DND-41 (cell line): ENCODE measurements at regions not wholly inside any gene's neighbourhood (a gene's known extent, or its start where the extent isn't known, plus 50 kb on each side); places are given as distances from the start of the nearest gene placed in this dataset.
"Not testable (repeated sequence)": the region's sequence is repeated elsewhere in the genome, so short reads cannot be mapped to it uniquely, and the experiment has no call there.

Experiments used
- ATAC-seq: fragments of 200-7000 bp; cut with Tn5 transposase; 3 replicates; pipeline ENCODE4 v1.9.1; 2021; ENCODE audit warnings: low read depth; ENCODE audit not compliant: insufficient read depth
- DNase-seq: peaks from one replicate; pipeline ENCODE4 v3.0.0-alpha.2; 2020
- H2AFZ ChIP-seq: 2 replicates; pipeline ENCODE4 v1.6.0; 2012; ENCODE audit warnings: low read depth, low read length
- H3K27ac ChIP-seq: 2 replicates; pipeline ENCODE4 v1.5.1; 2012; ENCODE audit warnings: low read length, inconsistent platforms
- H3K27me3 ChIP-seq: fragments of 200-600 bp; sonication (generic); 2 replicates; pipeline ENCODE4 v1.6.0; 2012; ENCODE audit warnings: low read length, mild to moderate bottlenecking, inconsistent platforms; ENCODE audit not compliant: insufficient read depth, poor library complexity
- H3K36me3 ChIP-seq: 2 replicates; pipeline ENCODE4 v1.5.1; 2012; ENCODE audit warnings: low read length, inconsistent platforms; ENCODE audit not compliant: insufficient read depth
- H3K4me1 ChIP-seq: 2 replicates; pipeline ENCODE4 v1.5.1; 2012; ENCODE audit warnings: mild to moderate bottlenecking, low read length; ENCODE audit not compliant: insufficient read depth
- H3K4me2 ChIP-seq: 2 replicates; pipeline ENCODE4 v1.6.0; 2012; ENCODE audit warnings: mild to moderate bottlenecking, moderate library complexity, low read length, inconsistent platforms; ENCODE audit not compliant: insufficient read depth
- H3K4me3 ChIP-seq, 2 experiments: fragments of 200-600 bp in 1 of 2; shearing (Covaris generic) in 1 of 2; 2 replicates each; pipeline ENCODE4 v1.5.1; 2012 to 2016; ENCODE audit warnings: inconsistent platforms in 2 of 2, low read length in 2 of 2, mild to moderate bottlenecking in 2 of 2, low read depth in 1 of 2, moderate library complexity in 1 of 2
- H3K79me2 ChIP-seq: 2 replicates; pipeline ENCODE4 v1.6.0; 2012; ENCODE audit warnings: low read length, inconsistent platforms; ENCODE audit not compliant: insufficient read depth
- H3K9ac ChIP-seq: 2 replicates; pipeline ENCODE4 v1.6.0; 2012; ENCODE audit warnings: low read depth, mild to moderate bottlenecking, inconsistent platforms, low read length, moderate library complexity
- H3K9me3 ChIP-seq: 2 replicates; pipeline ENCODE4 v1.5.1; 2012; ENCODE audit warnings: low read length, moderate library complexity, mild to moderate bottlenecking, inconsistent platforms; ENCODE audit not compliant: insufficient read depth, severe bottlenecking
- H4K20me1 ChIP-seq: 2 replicates; pipeline ENCODE4 v1.6.0; 2012; ENCODE audit warnings: low read length; ENCODE audit not compliant: insufficient read depth
- EZH2 ChIP-seq: IDR thresholded peaks from 3 replicates; pipeline ENCODE4 v1.6.1; 2012; ENCODE audit warnings: borderline replicate concordance, low read depth, mild to moderate bottlenecking, moderate library complexity, low read length, inconsistent platforms; ENCODE audit not compliant: severe bottlenecking
- TF ChIP-seq, protein P1 (sequence below): IDR thresholded peaks from 2 replicates; pipeline ENCODE4 v1.5.1; 2012; ENCODE audit warnings: borderline replicate concordance, low read length, moderate library complexity, mild to moderate bottlenecking; ENCODE audit not compliant: poor library complexity, severe bottlenecking; ENCODE audit errors: extremely low read depth

DNA sequence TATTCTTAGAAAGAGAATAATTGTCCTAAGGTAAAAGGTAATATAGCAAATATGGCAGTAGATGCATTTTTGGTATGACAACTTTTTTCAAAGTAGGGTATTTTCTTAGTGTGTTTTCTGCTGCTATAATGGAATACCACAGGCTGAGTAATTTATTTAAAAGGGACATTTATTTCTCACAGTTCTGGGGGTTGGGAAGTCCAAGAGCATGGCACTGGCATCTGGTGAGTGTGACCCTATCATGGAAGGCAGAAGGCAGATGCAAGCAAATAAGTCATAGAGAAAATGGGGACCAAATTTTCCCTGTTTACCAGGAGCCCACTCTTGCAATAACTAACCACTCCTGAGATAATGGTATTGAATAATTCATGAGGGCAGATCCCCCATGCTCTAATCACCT, 922.5 kb upstream of the MAN1A1 start:
- TF ChIP-seq, protein P1, sequence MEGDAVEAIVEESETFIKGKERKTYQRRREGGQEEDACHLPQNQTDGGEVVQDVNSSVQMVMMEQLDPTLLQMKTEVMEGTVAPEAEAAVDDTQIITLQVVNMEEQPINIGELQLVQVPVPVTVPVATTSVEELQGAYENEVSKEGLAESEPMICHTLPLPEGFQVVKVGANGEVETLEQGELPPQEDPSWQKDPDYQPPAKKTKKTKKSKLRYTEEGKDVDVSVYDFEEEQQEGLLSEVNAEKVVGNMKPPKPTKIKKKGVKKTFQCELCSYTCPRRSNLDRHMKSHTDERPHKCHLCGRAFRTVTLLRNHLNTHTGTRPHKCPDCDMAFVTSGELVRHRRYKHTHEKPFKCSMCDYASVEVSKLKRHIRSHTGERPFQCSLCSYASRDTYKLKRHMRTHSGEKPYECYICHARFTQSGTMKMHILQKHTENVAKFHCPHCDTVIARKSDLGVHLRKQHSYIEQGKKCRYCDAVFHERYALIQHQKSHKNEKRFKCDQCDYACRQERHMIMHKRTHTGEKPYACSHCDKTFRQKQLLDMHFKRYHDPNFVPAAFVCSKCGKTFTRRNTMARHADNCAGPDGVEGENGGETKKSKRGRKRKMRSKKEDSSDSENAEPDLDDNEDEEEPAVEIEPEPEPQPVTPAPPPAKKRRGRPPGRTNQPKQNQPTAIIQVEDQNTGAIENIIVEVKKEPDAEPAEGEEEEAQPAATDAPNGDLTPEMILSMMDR = no peak
- no peak for TF ChIP-seq EZH2
- H3K4me3 ChIP-seq = no peak overlapping the region
- H3K9ac ChIP-seq = no peak overlapping the region
- H2AFZ ChIP-seq = no peak overlapping the region
- H3K27me3 ChIP-seq = no peaks in the 10 kb centered on the region
- DNase-seq (no peak), ATAC-seq (no peak)
- no peaks in the 10 kb centered on the region for H4K20me1 ChIP-seq
- H3K4me1 ChIP-seq = no peaks in the 10 kb centered on the region
- no peaks in the 10 kb centered on the region for H3K36me3 ChIP-seq
- no peaks in the 10 kb centered on the region for H3K79me2 ChIP-seq
- H3K4me2 ChIP-seq = no peak overlapping the region
- no peaks in the 10 kb centered on the region for H3K9me3 ChIP-seq
- no peak overlapping the region for H3K27ac ChIP-seq

DNA sequence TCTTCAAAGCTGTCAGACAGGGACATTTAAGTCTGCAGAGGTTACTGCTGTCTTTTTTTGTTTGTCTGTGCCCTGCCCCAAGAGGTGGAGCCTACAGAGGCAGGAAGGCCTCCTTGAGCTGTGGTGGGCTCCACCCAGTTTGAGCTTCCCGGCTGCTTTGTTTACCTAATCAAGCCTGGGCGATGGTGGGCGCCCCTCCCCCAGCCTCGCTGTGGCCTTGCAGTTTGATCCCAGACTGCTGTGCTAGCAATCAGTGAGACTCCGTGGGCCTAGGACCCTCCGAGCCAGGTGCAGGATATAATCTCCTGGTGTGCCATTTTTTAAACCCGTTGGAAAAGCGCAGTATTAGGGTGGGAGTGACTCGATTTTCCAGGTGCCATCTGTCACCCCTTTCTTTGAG, 918.7 kb upstream of the MAN1A1 start:
- H3K36me3 ChIP-seq, H3K4me1 ChIP-seq, H4K20me1 ChIP-seq, H3K4me2 ChIP-seq, H3K4me3 ChIP-seq, H3K9ac ChIP-seq, ATAC-seq, H3K79me2 ChIP-seq, H3K27me3 ChIP-seq, H3K9me3 ChIP-seq, H3K27ac ChIP-seq, DNase-seq, H2AFZ ChIP-seq: not testable (repeated sequence)

DNA sequence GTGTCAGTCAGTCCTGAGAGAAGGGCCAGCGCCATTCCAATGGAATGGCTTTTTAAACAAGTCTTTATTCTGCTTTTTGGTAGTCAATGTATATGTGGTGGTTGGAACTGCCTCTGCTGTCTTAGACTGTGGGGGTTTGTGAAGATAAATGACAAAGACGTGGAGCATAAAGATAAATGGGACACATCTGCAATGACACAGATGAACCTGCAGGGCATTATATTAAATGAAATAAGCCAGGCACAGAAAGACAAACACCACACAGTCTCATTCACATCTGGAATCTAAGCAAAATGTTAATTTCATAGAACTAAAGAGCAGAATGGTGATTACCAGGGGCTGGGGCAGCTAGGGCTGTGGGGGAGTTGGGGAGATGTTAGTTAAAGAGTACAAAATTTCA, 912.8 kb upstream of the MAN1A1 start:
- DNase-seq (no peak), ATAC-seq (no peak)
- H2AFZ ChIP-seq = no peak overlapping the region
- H3K27me3 ChIP-seq = no peaks in the 10 kb centered on the region
- no peak overlapping the region for H3K4me3 ChIP-seq
- H3K9me3 ChIP-seq = no peaks in the 10 kb centered on the region
- H3K79me2 ChIP-seq = no peaks in the 10 kb centered on the region
- no peaks in the 10 kb centered on the region for H3K4me1 ChIP-seq
- H3K9ac ChIP-seq = no peak overlapping the region
- H4K20me1 ChIP-seq = no peaks in the 10 kb centered on the region
- no peak overlapping the region for H3K27ac ChIP-seq
- no peaks in the 10 kb centered on the region for H3K36me3 ChIP-seq
- TF ChIP-seq EZH2 = no peak
- TF ChIP-seq, protein P1 = no peak
- no peak overlapping the region for H3K4me2 ChIP-seq

DNA sequence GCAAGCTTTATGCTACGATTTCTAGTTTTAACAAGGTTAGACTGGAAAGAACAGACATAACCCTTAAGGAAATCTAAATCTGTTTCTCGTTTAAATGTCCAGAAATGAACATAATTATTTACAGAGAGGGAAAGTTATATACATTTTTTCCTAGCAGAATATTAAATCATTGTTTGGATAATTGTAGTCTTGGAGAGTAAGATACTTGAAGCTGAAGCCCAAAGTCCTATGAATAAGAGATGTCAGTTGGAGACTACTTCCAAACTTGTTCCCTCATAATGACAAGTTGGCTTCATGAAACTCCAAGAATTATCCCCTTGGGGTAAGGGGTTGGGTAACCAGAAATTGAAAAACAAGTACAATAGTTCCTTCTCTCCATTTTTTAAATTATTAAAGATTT, 911.1 kb upstream of the MAN1A1 start:
- Histone ChIP-seq H3K27me3 (no peaks in the 10 kb centered on the region), H3K4me2 (no peak overlapping the region), H3K9me3 (no peaks in the 10 kb centered on the region), H3K4me3 (no peak overlapping the region), H3K27ac (no peak overlapping the region), H3K9ac (no peak overlapping the region), H3K79me2 (no peaks in the 10 kb centered on the region), H3K36me3 (no peaks in the 10 kb centered on the region), H4K20me1 (no peaks in the 10 kb centered on the region), H3K4me1 (no peaks in the 10 kb centered on the region), H2AFZ (no peak overlapping the region)
- ATAC-seq = no peak
- TF ChIP-seq, protein P1 = no peak
- TF ChIP-seq EZH2 = no peak
- no peak for DNase-seq
